Endothelial cell of umbilical vein (primary cell): ENCODE measurements at regions not wholly inside any gene's neighbourhood (a gene's known extent, or its start where the extent isn't known, plus 50 kb on each side); places are given as distances from the start of the nearest gene placed in this dataset.

Experiments
- BruUV-seq: library from RNA; stranded (reverse); fragments of 400-500 nt; replicated peaks from 2 replicates; lab custom pipeline; 2021; lab: Mats Ljungman, UMichigan
- CTCF ChIA-PET: fragments of 300-600, 350-600 bp; sonication (Branson Sonifier 250); formaldehyde crosslinking; loops from one replicate; lab custom pipeline; 2021; ENCODE audit warnings: antibody characterized with exemption, inconsistent platforms; lab: Charles Lee
- POLR2A ChIA-PET: fragments of 300-600, 350-600 bp; sonication (Branson Sonifier 250); formaldehyde crosslinking; loops from one replicate; lab custom pipeline; 2021; ENCODE audit warnings: antibody characterized with exemption, inconsistent platforms; lab: Charles Lee
- DNase-seq: peaks from one replicate; pipeline ENCODE4 v3.0.0-alpha.2; 2011; ENCODE audit warnings: low read depth, low spot score
- FAIRE-seq: peaks from 2 replicates; lab custom pipeline; 2011; peaks lifted over from hg19 to GRCh38; lab: Jason Lieb, UNC
- H2AFZ ChIP-seq: 2 replicates; pipeline ENCODE4 v1.6.0; 2012; ENCODE audit warnings: low read depth, low read length, control low read depth, inconsistent platforms
- H3K27ac ChIP-seq: 2 replicates; pipeline ENCODE4 v1.5.1; 2011; ENCODE audit warnings: low read depth, mild to moderate bottlenecking, control low read depth, low read length, moderate library complexity; ENCODE audit not compliant: insufficient read depth
- H3K27me3 ChIP-seq, 2 experiments: 2 replicates each; pipeline versions ENCODE4 v1.6.0 to v1.6.1; 2011; ENCODE audit warnings: low read length in 2 of 2, mixed read lengths in 1 of 2; ENCODE audit not compliant: control insufficient read depth in 2 of 2, insufficient read depth in 2 of 2
- H3K36me3 ChIP-seq, 2 experiments: 2 replicates in 1 of 2; 3 replicates in 1 of 2; pipeline ENCODE4 v1.5.1; 2011; ENCODE audit warnings: low read length in 2 of 2, mild to moderate bottlenecking in 1 of 2, moderate library complexity in 1 of 2; ENCODE audit not compliant: control insufficient read depth in 2 of 2, insufficient read depth in 2 of 2; ENCODE audit errors: extremely low read depth in 1 of 2
- H3K4me1 ChIP-seq: 3 replicates; pipeline ENCODE4 v1.5.1; 2011; ENCODE audit warnings: mild to moderate bottlenecking, low read length; ENCODE audit not compliant: control insufficient read depth, insufficient read depth; ENCODE audit errors: extremely low read depth
- H3K4me2 ChIP-seq: 2 replicates; pipeline ENCODE4 v1.6.1; 2011; ENCODE audit warnings: low read length, control low read depth, mixed read lengths; ENCODE audit not compliant: insufficient read depth
- H3K4me3 ChIP-seq, 3 experiments: fragments of 200-600 bp in 1 of 3; sonication (generic), shearing (Covaris generic) in 1 of 3; replicated peaks in 1 of 3; 2 replicates each; pipeline ENCODE4 v1.5.1; 2011 to 2016; ENCODE audit warnings: control low read depth in 3 of 3, low read length in 3 of 3, mild to moderate bottlenecking in 2 of 3, inconsistent platforms in 1 of 3, low read depth in 1 of 3, moderate library complexity in 1 of 3; ENCODE audit not compliant: insufficient read depth in 1 of 3
- H3K79me2 ChIP-seq: 2 replicates; pipeline ENCODE4 v1.6.0; 2012; ENCODE audit warnings: low read length, inconsistent platforms; ENCODE audit not compliant: control insufficient read depth, insufficient read depth
- H3K9ac ChIP-seq: replicated peaks from 2 replicates; pipeline ENCODE3; 2011; ENCODE audit warnings: low read length, control low read depth; ENCODE audit not compliant: insufficient read depth; ENCODE audit errors: extremely low read depth
- H3K9me1 ChIP-seq: replicated peaks from 3 replicates; pipeline ENCODE4 v1.6.0; 2011; ENCODE audit warnings: mild to moderate bottlenecking, low read length; ENCODE audit not compliant: control insufficient read depth, insufficient read depth; ENCODE audit errors: extremely low read depth
- H3K9me3 ChIP-seq: replicated peaks from 2 replicates; pipeline ENCODE4 v1.5.1; 2012; ENCODE audit warnings: low read length, inconsistent platforms; ENCODE audit not compliant: control insufficient read depth, insufficient read depth
- H4K20me1 ChIP-seq: replicated peaks from 2 replicates; pipeline ENCODE3; 2011; ENCODE audit warnings: mild to moderate bottlenecking, low read length; ENCODE audit not compliant: control insufficient read depth, insufficient read depth; ENCODE audit errors: extremely low read depth
- CTCF ChIP-seq, 2 donors: IDR thresholded peaks; 1 replicate in 1 of 2; 2 replicates in 1 of 2; pipeline ENCODE4 v1.5.1; 2011; ENCODE audit warnings: low read length in 2 of 2, mild to moderate bottlenecking in 2 of 2, moderate library complexity in 2 of 2, control low read depth in 1 of 2, inconsistent platforms in 1 of 2, low read depth in 1 of 2; ENCODE audit not compliant: insufficient read depth in 1 of 2; ENCODE audit errors: extremely low read depth in 1 of 2
- EZH2 ChIP-seq: IDR thresholded peaks from 2 replicates; pipeline ENCODE4 v1.6.1; 2012; ENCODE audit warnings: borderline replicate concordance, low read depth, mild to moderate bottlenecking, moderate library complexity, low read length, inconsistent platforms; ENCODE audit not compliant: severe bottlenecking
- FOS ChIP-seq: IDR thresholded peaks from 2 replicates; pipeline ENCODE4 v1.6.1; 2011; ENCODE audit warnings: mild to moderate bottlenecking, low read length, moderate library complexity, borderline replicate concordance; ENCODE audit not compliant: insufficient read depth
- GATA2 ChIP-seq: IDR thresholded peaks from 2 replicates; pipeline ENCODE4 v1.7.0; 2011; ENCODE audit warnings: low read depth, mild to moderate bottlenecking, moderate library complexity, mixed read lengths, low read length; ENCODE audit not compliant: insufficient read length, insufficient read depth
- JUN ChIP-seq: IDR thresholded peaks from 2 replicates; pipeline ENCODE4 v1.6.1; 2011; ENCODE audit warnings: borderline replicate concordance, low read depth; ENCODE audit not compliant: insufficient read length, insufficient read depth
- MAX ChIP-seq: IDR thresholded peaks from 2 replicates; pipeline ENCODE4 v1.6.1; 2011; ENCODE audit not compliant: insufficient read depth, insufficient read length
- MYC ChIP-seq: IDR thresholded peaks from one replicate; pipeline ENCODE4 v1.6.1; 2011; ENCODE audit warnings: mild to moderate bottlenecking, low read depth, low read length
- POLR2A ChIP-seq: IDR thresholded peaks from 2 replicates; pipeline ENCODE4 v1.6.1; 2012; ENCODE audit warnings: low read depth, mild to moderate bottlenecking, control low read depth, low read length
- POLR2AphosphoS5 ChIP-seq: IDR thresholded peaks from 2 replicates; pipeline ENCODE4 v1.6.1; 2012; ENCODE audit warnings: low read depth, mild to moderate bottlenecking, control low read depth, low read length, moderate library complexity; ENCODE audit not compliant: insufficient read depth
- dilution Hi-C: fragments of 300-500 bp; cut with MboI; formaldehyde crosslinking; loops from one replicate; pipeline ENCODE4 v1.15.0; 2019; ENCODE audit warnings: low sequenced_read_pairs; ENCODE audit not compliant: extremely low pct_ligation_motif_present
- intact Hi-C: fragments of 100-400 bp; cut with micrococcal nuclease; formaldehyde crosslinking; loops from one replicate; pipeline ENCODE4 v1.10.0; 2022

GRCh38 chr18:68439642-68440041 lies 275.3 kb downstream of the TMX3 start:
- ChIA-PET CTCF (no interaction called here), POLR2A (no interaction called here)
- no TSS peak for BruUV-seq

More at GRCh38 chr18:68439642-68440041, 275.3 kb downstream of the TMX3 start:
- no peak overlapping the region for H3K27ac ChIP-seq
- no peak for DNase-seq
- dilution Hi-C loops (no loop called here), intact Hi-C loops (no loop called here)
- no peak overlapping the region for H3K4me2 ChIP-seq
- no peaks in the 10 kb centered on the region for H3K9me1 ChIP-seq
- no peaks in the 10 kb centered on the region for H3K79me2 ChIP-seq
- H2AFZ ChIP-seq: no peak overlapping the region
- H3K9me3 ChIP-seq: no peaks in the 10 kb centered on the region
- H3K4me1 ChIP-seq: no peaks in the 10 kb centered on the region
- FAIRE-seq: no peak
- no peaks in the 10 kb centered on the region for H3K36me3 ChIP-seq
- TF ChIP-seq POLR2A: no peak
- TF ChIP-seq JUN: no peak
- TF ChIP-seq MAX: no peak
- TF ChIP-seq MYC: no peak
- TF ChIP-seq EZH2: no peak
- no peak for TF ChIP-seq GATA2
- TF ChIP-seq FOS: no peak
- no peak for TF ChIP-seq POLR2AphosphoS5
- no peak for TF ChIP-seq CTCF (IDR thresholded peaks at IDR 0.05; ENCODE audit: extremely low read depth in 1 of 2, insufficient read depth in 1 of 2, low read depth in 1 of 2, low read length in 2 of 2)
- no peaks in the 10 kb centered on the region for H3K27me3 ChIP-seq
- no peak overlapping the region for H3K9ac ChIP-seq
- H4K20me1 ChIP-seq: no peaks in the 10 kb centered on the region
- H3K4me3 ChIP-seq: no peak overlapping the region
